Glutamatergic neuron (in vitro differentiated cells): ENCODE measurements at regions not wholly inside any gene's neighbourhood (a gene's known extent, or its start where the extent isn't known, plus 50 kb on each side); places are given as distances from the start of the nearest gene placed in this dataset.
"Not testable (repeated sequence)": the region's sequence is repeated elsewhere in the genome, so short reads cannot be mapped to it uniquely, and the experiment has no call there.

ENCODE experiments used
- DNase-seq: peaks from one replicate; pipeline ENCODE4 v3.0.0; 2022
- H3K27ac Mint-ChIP-seq: one replicate; pipeline ENCODE4 v1.8.0; 2020; ENCODE audit warnings: mild to moderate bottlenecking, mixed read lengths, inconsistent platforms; ENCODE audit not compliant: unreplicated experiment
- H3K27me3 Mint-ChIP-seq: one replicate; pipeline ENCODE4 v1.8.0; 2020; ENCODE audit warnings: mild to moderate bottlenecking, moderate library complexity, mixed read lengths, inconsistent platforms; ENCODE audit not compliant: unreplicated experiment
- H3K36me3 Mint-ChIP-seq: one replicate; pipeline ENCODE4 v1.8.0; 2020; ENCODE audit warnings: mild to moderate bottlenecking, mixed read lengths, inconsistent platforms; ENCODE audit not compliant: unreplicated experiment
- H3K4me1 Mint-ChIP-seq: one replicate; pipeline ENCODE4 v1.8.0; 2020; ENCODE audit warnings: mild to moderate bottlenecking, low read depth, mixed read lengths, inconsistent platforms; ENCODE audit not compliant: unreplicated experiment
- H3K4me3 Mint-ChIP-seq: one replicate; pipeline ENCODE4 v1.8.0; 2020; ENCODE audit warnings: mild to moderate bottlenecking, mixed read lengths, inconsistent platforms; ENCODE audit not compliant: unreplicated experiment
- H3K9me3 Mint-ChIP-seq: one replicate; pipeline ENCODE4 v1.8.0; 2020; ENCODE audit warnings: mild to moderate bottlenecking, moderate library complexity, mixed read lengths, inconsistent platforms; ENCODE audit not compliant: unreplicated experiment
- CTCF ChIP-seq: fragments of 200-600 bp; sonication (generic); IDR thresholded peaks from one replicate; pipeline ENCODE4 v1.5.0; 2021; ENCODE audit not compliant: partially characterized antibody, unreplicated experiment

- no peak overlapping the region for H3K4me3 Mint-ChIP-seq
- peaks cover 6% of the 10 kb centered on the region for H3K36me3 Mint-ChIP-seq
- peaks cover 17% of the 10 kb centered on the region for H3K4me1 Mint-ChIP-seq
- H3K9me3 Mint-ChIP-seq, result peaks cover 10% of the 10 kb centered on the region
- no peak for TF ChIP-seq CTCF
- H3K27ac Mint-ChIP-seq, result no peak overlapping the region
- peaks cover 4% of the 10 kb centered on the region for H3K27me3 Mint-ChIP-seq
- no peak for DNase-seq
Measured at GRCh38 chr18:35810520-35810919, 162.0 kb upstream of the RMP24 start.

- Mint-ChIP-seq H3K27ac (no peak overlapping the region), H3K4me1 (peaks cover 15% of the 10 kb centered on the region), H3K36me3 (peaks cover 6% of the 10 kb centered on the region), H3K27me3 (peaks cover 4% of the 10 kb centered on the region), H3K9me3 (peaks cover 10% of the 10 kb centered on the region), H3K4me3 (no peak overlapping the region)
- DNase-seq, result no peak
- no peak for TF ChIP-seq CTCF
Measured at GRCh38 chr18:35811896-35812295, 160.6 kb upstream of the RMP24 start.

- not testable (repeated sequence) for H3K27me3 Mint-ChIP-seq, H3K27ac Mint-ChIP-seq, H3K4me3 Mint-ChIP-seq, H3K36me3 Mint-ChIP-seq, DNase-seq, H3K9me3 Mint-ChIP-seq
- H3K4me1 Mint-ChIP-seq, result peaks cover 13% of the 10 kb centered on the region
Measured at GRCh38 chr18:35815011-35815410, 157.5 kb upstream of the RMP24 start.

- H3K9me3 Mint-ChIP-seq, result peaks cover 8% of the 10 kb centered on the region
- no peak for TF ChIP-seq CTCF
- H3K4me3 Mint-ChIP-seq, result no peak overlapping the region
- H3K27ac Mint-ChIP-seq, result no peak overlapping the region
- H3K27me3 Mint-ChIP-seq, result peaks cover 1% of the 10 kb centered on the region
- peaks cover 15% of the 10 kb centered on the region for H3K4me1 Mint-ChIP-seq
- no peak for DNase-seq
- peaks cover 6% of the 10 kb centered on the region for H3K36me3 Mint-ChIP-seq
Measured at GRCh38 chr18:35816003-35816402, 156.5 kb upstream of the RMP24 start.

- H3K4me1 Mint-ChIP-seq, result peaks cover 13% of the 10 kb centered on the region
- no peak for TF ChIP-seq CTCF
- no peak for DNase-seq
- H3K27ac Mint-ChIP-seq, result no peak overlapping the region
- no peak overlapping the region for H3K4me3 Mint-ChIP-seq
- H3K27me3 Mint-ChIP-seq, result peaks cover 3% of the 10 kb centered on the region
- peaks cover 6% of the 10 kb centered on the region for H3K36me3 Mint-ChIP-seq
- H3K9me3 Mint-ChIP-seq, result peaks cover 6% of the 10 kb centered on the region
Measured at GRCh38 chr18:35817604-35818352, 154.7 kb upstream of the RMP24 start.
